ENCODE measurements at regions not wholly inside any gene's neighbourhood (a gene's known extent, or its start where the extent isn't known, plus 50 kb on each side); places are given as distances from the start of the nearest gene placed in this dataset.

- TF ChIP-seq CTCF (conservative IDR thresholded peaks at IDR 0.05): no peak
- no peak overlapping the region for H3K27ac ChIP-seq
These were observed 805.8 kb upstream of the C9orf72 start for GRCh38 chr9:28379082-28379481.

- no peak overlapping the region for H3K27ac ChIP-seq
- TF ChIP-seq CTCF (conservative IDR thresholded peaks at IDR 0.05): no peak
- no peak for TF ChIP-seq ZFX (IDR thresholded peaks at IDR 0.05)
These were observed 816.1 kb upstream of the C9orf72 start for GRCh38 chr9:28389411-28389810.

DNA sequence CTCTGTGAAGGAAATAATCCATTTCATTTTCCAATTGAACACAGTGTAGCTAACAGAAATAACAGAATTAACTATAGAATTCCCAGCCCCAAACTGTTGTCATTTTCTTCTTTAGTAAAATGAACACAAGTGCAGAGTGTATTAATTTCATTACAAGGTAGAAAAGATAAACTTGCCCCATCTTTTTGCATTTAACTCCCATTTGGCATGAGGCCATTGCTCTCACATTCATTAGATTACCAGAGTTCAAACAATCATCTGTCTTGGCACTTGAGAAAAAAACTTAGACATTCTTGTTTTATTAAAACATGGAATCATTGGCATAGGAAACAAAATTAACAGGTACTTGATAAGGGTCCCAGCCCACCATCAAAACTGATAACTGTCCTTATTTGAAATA lies 821.5 kb upstream of the C9orf72 start:
- no peak overlapping the region for H3K27ac ChIP-seq
- TF ChIP-seq CTCF (conservative IDR thresholded peaks at IDR 0.05) (no peak), ZFX (IDR thresholded peaks at IDR 0.05) (no peak)

GRCh38 chr9:28396058-28396457 lies 822.8 kb upstream of the C9orf72 start:
- TF ChIP-seq ZFX (IDR thresholded peaks at IDR 0.05) (no peak), CTCF (conservative IDR thresholded peaks at IDR 0.05) (no peak)

DNA sequence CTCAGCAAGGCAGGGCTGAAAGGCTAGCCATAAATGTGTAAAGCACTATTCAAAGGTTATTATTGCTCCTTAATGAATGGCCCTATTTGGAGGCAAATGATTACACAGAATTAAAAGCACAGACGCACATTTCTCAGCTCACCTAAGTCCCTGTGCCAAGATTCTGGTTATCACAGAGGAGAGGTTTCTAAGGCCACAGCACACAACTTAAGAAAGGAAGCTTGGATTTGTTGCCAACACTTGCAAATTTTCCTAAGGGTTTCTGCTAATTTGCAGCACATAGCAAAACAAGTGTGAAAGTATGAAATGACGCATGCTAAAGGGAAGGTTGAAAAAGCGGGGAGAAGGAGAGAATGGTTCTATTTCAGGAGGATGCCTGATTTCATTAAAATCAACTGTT lies 834.1 kb upstream of the C9orf72 start:
- TF ChIP-seq CTCF (conservative IDR thresholded peaks at IDR 0.05): no peak
- no peak for TF ChIP-seq ZFX (IDR thresholded peaks at IDR 0.05)

More at GRCh38 chr9:28396058-28396457, 822.8 kb upstream of the C9orf72 start:
- no peak overlapping the region for H3K27ac ChIP-seq

GRCh38 chr9:28409919-28410318 lies 836.6 kb upstream of the C9orf72 start:
- H3K27ac ChIP-seq: no peak overlapping the region
- TF ChIP-seq CTCF (conservative IDR thresholded peaks at IDR 0.05) (no peak), ZFX (IDR thresholded peaks at IDR 0.05) (no peak)

More for the DNA sequence above, 834.1 kb upstream of the C9orf72 start:
- no peak overlapping the region for H3K27ac ChIP-seq

- TF ChIP-seq ZFX (IDR thresholded peaks at IDR 0.05) (no peak), CTCF (conservative IDR thresholded peaks at IDR 0.05) (no peak)
These were observed 837.1 kb upstream of the C9orf72 start for GRCh38 chr9:28410411-28410810.

More at GRCh38 chr9:28410411-28410810, 837.1 kb upstream of the C9orf72 start:
- H3K27ac ChIP-seq: no peak overlapping the region

Measured in C4-2B (cell line).